ENCODE measurements at regions not wholly inside any gene's neighbourhood (a gene's known extent, or its start where the extent isn't known, plus 50 kb on each side); places are given as distances from the start of the nearest gene placed in this dataset.

GRCh38 chr2:226093364-226093763, 693.9 kb downstream of the NYAP2 start:
- no peaks in the 10 kb centered on the region for H3K27me3 ChIP-seq (ENCODE audit: insufficient read depth, low read length, poor library complexity)
- no peak overlapping the region for H3K4me2 ChIP-seq (ENCODE audit: insufficient read depth, low read length)
- TF ChIP-seq EZH2 (IDR thresholded peaks at IDR 0.05; ENCODE audit: borderline replicate concordance, low read depth, low read length, severe bottlenecking): no peak
- TF ChIP-seq, protein P1, sequence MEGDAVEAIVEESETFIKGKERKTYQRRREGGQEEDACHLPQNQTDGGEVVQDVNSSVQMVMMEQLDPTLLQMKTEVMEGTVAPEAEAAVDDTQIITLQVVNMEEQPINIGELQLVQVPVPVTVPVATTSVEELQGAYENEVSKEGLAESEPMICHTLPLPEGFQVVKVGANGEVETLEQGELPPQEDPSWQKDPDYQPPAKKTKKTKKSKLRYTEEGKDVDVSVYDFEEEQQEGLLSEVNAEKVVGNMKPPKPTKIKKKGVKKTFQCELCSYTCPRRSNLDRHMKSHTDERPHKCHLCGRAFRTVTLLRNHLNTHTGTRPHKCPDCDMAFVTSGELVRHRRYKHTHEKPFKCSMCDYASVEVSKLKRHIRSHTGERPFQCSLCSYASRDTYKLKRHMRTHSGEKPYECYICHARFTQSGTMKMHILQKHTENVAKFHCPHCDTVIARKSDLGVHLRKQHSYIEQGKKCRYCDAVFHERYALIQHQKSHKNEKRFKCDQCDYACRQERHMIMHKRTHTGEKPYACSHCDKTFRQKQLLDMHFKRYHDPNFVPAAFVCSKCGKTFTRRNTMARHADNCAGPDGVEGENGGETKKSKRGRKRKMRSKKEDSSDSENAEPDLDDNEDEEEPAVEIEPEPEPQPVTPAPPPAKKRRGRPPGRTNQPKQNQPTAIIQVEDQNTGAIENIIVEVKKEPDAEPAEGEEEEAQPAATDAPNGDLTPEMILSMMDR (IDR thresholded peaks at IDR 0.05; ENCODE audit: borderline replicate concordance, extremely low read depth, low read length, poor library complexity, severe bottlenecking): no peak
- H3K4me3 ChIP-seq (ENCODE audit: low read depth in 1 of 2, low read length in 2 of 2): no peak overlapping the region
- H3K4me1 ChIP-seq (ENCODE audit: insufficient read depth, low read length): no peaks in the 10 kb centered on the region
- H4K20me1 ChIP-seq (ENCODE audit: insufficient read depth, low read length): no peaks in the 10 kb centered on the region
- no peak for ATAC-seq (ENCODE audit: insufficient read depth, low read depth)
- H3K9ac ChIP-seq (ENCODE audit: low read depth, low read length): no peak overlapping the region
- no peaks in the 10 kb centered on the region for H3K9me3 ChIP-seq (ENCODE audit: insufficient read depth, low read length, severe bottlenecking)
- no peaks in the 10 kb centered on the region for H3K79me2 ChIP-seq (ENCODE audit: insufficient read depth, low read length)
- no peaks in the 10 kb centered on the region for H3K36me3 ChIP-seq (ENCODE audit: insufficient read depth, low read length)
- no peak overlapping the region for H2AFZ ChIP-seq (ENCODE audit: low read depth, low read length)
- H3K27ac ChIP-seq (ENCODE audit: low read length): no peak overlapping the region
- DNase-seq: no peak

DNA sequence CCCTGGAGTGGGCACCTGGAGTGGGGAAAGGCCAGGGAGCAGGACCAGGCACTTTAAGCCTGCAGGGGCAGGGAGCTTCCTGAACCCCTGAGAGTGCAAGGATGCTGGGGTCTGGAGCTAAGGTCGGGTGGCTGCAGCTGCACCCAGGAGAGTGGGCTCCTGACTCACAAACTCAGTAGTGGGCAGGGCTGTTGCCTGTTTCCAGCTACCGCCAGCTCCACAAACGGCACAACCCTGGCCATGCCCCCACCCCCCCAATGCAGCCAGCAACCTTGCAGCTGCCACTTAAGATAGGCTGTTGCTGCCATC, 688.8 kb downstream of the NYAP2 start:
- Histone ChIP-seq H3K9ac (ENCODE audit: low read depth, low read length) (no peak overlapping the region), H3K27me3 (ENCODE audit: insufficient read depth, low read length, poor library complexity) (no peaks in the 10 kb centered on the region), H3K79me2 (ENCODE audit: insufficient read depth, low read length) (no peaks in the 10 kb centered on the region), H2AFZ (ENCODE audit: low read depth, low read length) (no peak overlapping the region), H3K36me3 (ENCODE audit: insufficient read depth, low read length) (no peaks in the 10 kb centered on the region), H3K4me2 (ENCODE audit: insufficient read depth, low read length) (no peak overlapping the region), H3K4me1 (ENCODE audit: insufficient read depth, low read length) (no peaks in the 10 kb centered on the region), H3K27ac (ENCODE audit: low read length) (no peak overlapping the region), H4K20me1 (ENCODE audit: insufficient read depth, low read length) (no peaks in the 10 kb centered on the region), H3K4me3 (ENCODE audit: low read depth in 1 of 2, low read length in 2 of 2) (no peak overlapping the region), H3K9me3 (ENCODE audit: insufficient read depth, low read length, severe bottlenecking) (no peaks in the 10 kb centered on the region)
- no peak for TF ChIP-seq EZH2 (IDR thresholded peaks at IDR 0.05; ENCODE audit: borderline replicate concordance, low read depth, low read length, severe bottlenecking)
- TF ChIP-seq, protein P1 (IDR thresholded peaks at IDR 0.05; ENCODE audit: borderline replicate concordance, extremely low read depth, low read length, poor library complexity, severe bottlenecking): no peak
- DNase-seq (no peak), ATAC-seq (ENCODE audit: insufficient read depth, low read depth) (no peak)

DNA sequence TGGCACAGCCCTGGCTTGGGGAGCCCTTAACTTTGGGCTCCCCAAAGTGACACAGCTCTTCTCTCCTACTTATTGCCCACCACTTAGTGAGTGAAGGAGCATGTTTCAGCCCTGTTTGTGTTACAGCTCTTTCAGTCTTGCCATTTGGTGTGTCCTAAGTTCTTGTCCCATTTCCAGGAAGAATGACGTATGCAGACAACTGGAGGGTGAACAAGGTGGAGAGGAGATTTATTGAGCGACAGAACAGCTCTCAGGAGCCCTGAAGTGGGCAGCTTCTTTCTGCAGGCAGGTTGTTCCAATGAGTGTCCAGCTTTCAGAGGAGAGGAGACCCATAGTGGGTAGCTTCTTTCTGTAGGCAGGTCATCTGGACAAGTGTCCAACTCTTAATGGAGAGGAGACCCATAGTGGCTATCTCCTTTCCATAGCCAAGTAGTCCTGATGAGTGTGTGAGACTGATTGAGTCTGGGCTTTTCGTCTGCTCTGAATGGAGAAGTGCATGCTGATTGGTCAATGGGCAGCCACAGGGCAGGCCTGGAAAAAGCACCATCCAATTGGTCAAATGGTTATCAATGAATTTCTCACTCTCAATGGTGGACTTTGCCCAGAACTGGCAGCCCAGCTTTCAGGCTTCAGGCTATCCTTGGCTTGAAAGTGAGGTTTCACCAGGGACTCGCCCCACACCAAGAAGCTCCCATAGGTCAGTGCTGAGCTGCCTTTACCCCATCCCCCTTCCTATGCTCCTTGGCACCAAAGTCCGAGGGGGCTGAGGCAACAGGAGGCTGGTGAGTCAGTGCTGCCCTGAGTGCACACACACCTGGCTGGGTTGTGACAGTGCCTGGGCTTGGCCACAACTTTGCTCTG, 688.2 kb downstream of the NYAP2 start:
- no peaks in the 10 kb centered on the region for H3K9me3 ChIP-seq (ENCODE audit: insufficient read depth, low read length, severe bottlenecking)
- no peak overlapping the region for H3K4me2 ChIP-seq (ENCODE audit: insufficient read depth, low read length)
- no peaks in the 10 kb centered on the region for H3K4me1 ChIP-seq (ENCODE audit: insufficient read depth, low read length)
- no peak overlapping the region for H3K27ac ChIP-seq (ENCODE audit: low read length)
- H3K79me2 ChIP-seq (ENCODE audit: insufficient read depth, low read length): no peaks in the 10 kb centered on the region
- no peak for TF ChIP-seq EZH2 (IDR thresholded peaks at IDR 0.05; ENCODE audit: borderline replicate concordance, low read depth, low read length, severe bottlenecking)
- TF ChIP-seq, protein P1 (IDR thresholded peaks at IDR 0.05; ENCODE audit: borderline replicate concordance, extremely low read depth, low read length, poor library complexity, severe bottlenecking): no peak
- H3K36me3 ChIP-seq (ENCODE audit: insufficient read depth, low read length): no peaks in the 10 kb centered on the region
- no peak overlapping the region for H3K4me3 ChIP-seq (ENCODE audit: low read depth in 1 of 2, low read length in 2 of 2)
- no peaks in the 10 kb centered on the region for H4K20me1 ChIP-seq (ENCODE audit: insufficient read depth, low read length)
- no peak for ATAC-seq (ENCODE audit: insufficient read depth, low read depth)
- H3K9ac ChIP-seq (ENCODE audit: low read depth, low read length): no peak overlapping the region
- no peaks in the 10 kb centered on the region for H3K27me3 ChIP-seq (ENCODE audit: insufficient read depth, low read length, poor library complexity)
- no peak overlapping the region for H2AFZ ChIP-seq (ENCODE audit: low read depth, low read length)
- no peak for DNase-seq
